WERI-Rb-1 (cell line): ENCODE measurements at regions not wholly inside any gene's neighbourhood (a gene's known extent, or its start where the extent isn't known, plus 50 kb on each side); places are given as distances from the start of the nearest gene placed in this dataset.

Experiments used
- DNase-seq: peaks from one replicate; pipeline ENCODE4 v3.0.0-alpha.2; 2020
- H3K27ac ChIP-seq: fragments of 250-450 bp; sonication (Bioruptor Pico); 2 replicates; pipeline ENCODE4 v1.5.1; 2020; ENCODE audit warnings: mild to moderate bottlenecking, moderate library complexity
- H3K27me3 ChIP-seq: fragments of 250-450 bp; sonication (Bioruptor Pico); 2 replicates; pipeline ENCODE4 v1.5.1; 2021; ENCODE audit warnings: mild to moderate bottlenecking, low read depth, moderate library complexity; ENCODE audit not compliant: insufficient read depth, severe bottlenecking
- H3K36me3 ChIP-seq: fragments of 250-450 bp; sonication (Bioruptor Pico); 2 replicates; pipeline ENCODE4 v1.5.1; 2020; ENCODE audit warnings: mild to moderate bottlenecking, moderate library complexity
- H3K4me3 ChIP-seq: 2 replicates; pipeline ENCODE4 v1.5.1; 2011; ENCODE audit warnings: low read depth, mild to moderate bottlenecking, control low read depth, low read length
- H3K9me3 ChIP-seq: fragments of 250-450 bp; sonication (Bioruptor Pico); 2 replicates; pipeline ENCODE4 v1.5.1; 2021; ENCODE audit warnings: mild to moderate bottlenecking, moderate library complexity; ENCODE audit not compliant: severe bottlenecking
- TF ChIP-seq, protein P1 (sequence below): IDR thresholded peaks from 2 replicates; pipeline ENCODE4 v1.5.1; 2011; ENCODE audit warnings: low read depth, mild to moderate bottlenecking, control low read depth, inconsistent platforms, low read length

GRCh38 chr11:33545931-33546330 is 154.7 kb downstream of the C11orf91 start:
- Histone ChIP-seq H3K9me3 (no peaks in the 10 kb centered on the region), H3K4me3 (no peak overlapping the region), H3K27me3 (no peaks in the 10 kb centered on the region), H3K27ac (no peak overlapping the region), H3K36me3 (no peaks in the 10 kb centered on the region)
- TF ChIP-seq, protein P1, sequence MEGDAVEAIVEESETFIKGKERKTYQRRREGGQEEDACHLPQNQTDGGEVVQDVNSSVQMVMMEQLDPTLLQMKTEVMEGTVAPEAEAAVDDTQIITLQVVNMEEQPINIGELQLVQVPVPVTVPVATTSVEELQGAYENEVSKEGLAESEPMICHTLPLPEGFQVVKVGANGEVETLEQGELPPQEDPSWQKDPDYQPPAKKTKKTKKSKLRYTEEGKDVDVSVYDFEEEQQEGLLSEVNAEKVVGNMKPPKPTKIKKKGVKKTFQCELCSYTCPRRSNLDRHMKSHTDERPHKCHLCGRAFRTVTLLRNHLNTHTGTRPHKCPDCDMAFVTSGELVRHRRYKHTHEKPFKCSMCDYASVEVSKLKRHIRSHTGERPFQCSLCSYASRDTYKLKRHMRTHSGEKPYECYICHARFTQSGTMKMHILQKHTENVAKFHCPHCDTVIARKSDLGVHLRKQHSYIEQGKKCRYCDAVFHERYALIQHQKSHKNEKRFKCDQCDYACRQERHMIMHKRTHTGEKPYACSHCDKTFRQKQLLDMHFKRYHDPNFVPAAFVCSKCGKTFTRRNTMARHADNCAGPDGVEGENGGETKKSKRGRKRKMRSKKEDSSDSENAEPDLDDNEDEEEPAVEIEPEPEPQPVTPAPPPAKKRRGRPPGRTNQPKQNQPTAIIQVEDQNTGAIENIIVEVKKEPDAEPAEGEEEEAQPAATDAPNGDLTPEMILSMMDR, result no peak
- no peak for DNase-seq

- no peaks in the 10 kb centered on the region for H3K36me3 ChIP-seq
- TF ChIP-seq, protein P1, result no peak
- H3K27me3 ChIP-seq, result no peaks in the 10 kb centered on the region
- DNase-seq, result no peak
- no peak overlapping the region for H3K4me3 ChIP-seq
- H3K27ac ChIP-seq, result no peak overlapping the region
- H3K9me3 ChIP-seq, result no peaks in the 10 kb centered on the region
These were observed 155.8 kb downstream of the C11orf91 start for GRCh38 chr11:33544593-33545373.

- TF ChIP-seq, protein P1, result no peak
- Histone ChIP-seq H3K27me3 (no peaks in the 10 kb centered on the region), H3K4me3 (no peak overlapping the region), H3K27ac (no peak overlapping the region), H3K36me3 (no peaks in the 10 kb centered on the region), H3K9me3 (no peaks in the 10 kb centered on the region)
- DNase-seq, result no peak
These were observed 156.8 kb downstream of the C11orf91 start for GRCh38 chr11:33543823-33544222.

GRCh38 chr11:33542921-33543320 is 157.7 kb downstream of the C11orf91 start:
- no peaks in the 10 kb centered on the region for H3K27me3 ChIP-seq
- no peak overlapping the region for H3K27ac ChIP-seq
- DNase-seq, result peak; percentile 70
- TF ChIP-seq, protein P1, result peak; percentile 83
- H3K4me3 ChIP-seq, result no peak overlapping the region
- H3K9me3 ChIP-seq, result no peaks in the 10 kb centered on the region
- no peaks in the 10 kb centered on the region for H3K36me3 ChIP-seq

DNA sequence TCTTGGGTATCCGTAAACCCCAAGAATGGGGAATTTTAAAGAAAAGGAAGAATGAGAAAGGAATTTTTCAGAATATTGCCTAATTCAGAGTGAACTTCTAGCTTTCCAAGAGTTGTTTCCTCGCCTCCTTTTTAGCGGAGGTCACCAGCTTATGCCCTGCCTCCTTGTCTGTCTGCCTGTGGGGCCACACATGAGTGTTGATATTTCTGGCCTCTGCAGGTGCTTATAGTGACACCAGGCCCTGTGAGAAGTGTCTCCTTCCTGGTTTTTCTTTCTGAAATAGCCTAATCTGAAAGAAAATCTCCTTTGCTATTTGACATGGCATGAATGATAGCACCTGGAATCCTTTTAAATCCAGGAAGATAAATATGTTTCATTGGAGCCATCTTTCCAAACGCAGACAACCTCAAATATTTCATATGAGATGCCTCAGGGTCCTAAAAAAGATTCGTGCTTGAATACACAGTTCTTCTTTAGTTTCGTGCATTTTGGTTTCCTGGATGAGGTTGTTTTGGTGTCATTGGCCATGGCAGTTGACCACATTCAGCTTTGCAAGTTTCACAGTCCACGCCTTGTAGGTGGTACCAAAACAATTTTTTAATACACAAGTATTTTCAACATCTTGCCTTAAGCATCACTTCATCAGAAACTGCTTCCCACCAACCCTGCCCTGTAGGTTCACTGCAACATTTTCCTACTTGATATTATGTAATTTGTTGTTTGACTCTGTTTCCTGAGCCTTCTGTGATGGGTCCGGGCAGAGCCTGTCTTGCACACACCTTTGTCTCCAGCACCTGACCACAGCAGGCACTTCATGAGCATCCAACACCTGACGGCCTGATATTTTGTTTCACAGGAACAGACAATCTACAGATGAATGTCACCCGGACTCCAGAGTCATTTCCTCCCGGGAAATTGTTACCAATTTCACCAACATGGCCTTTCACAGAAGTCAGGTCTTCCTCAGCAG is 159.4 kb downstream of the C11orf91 start:
- no peaks in the 10 kb centered on the region for H3K36me3 ChIP-seq
- H3K4me3 ChIP-seq, result no peak overlapping the region
- TF ChIP-seq, protein P1, result no peak
- no peaks in the 10 kb centered on the region for H3K27me3 ChIP-seq
- no peaks in the 10 kb centered on the region for H3K9me3 ChIP-seq
- no peak for DNase-seq
- no peak overlapping the region for H3K27ac ChIP-seq
